ENCODE measurements at regions not wholly inside any gene's neighbourhood (a gene's known extent, or its start where the extent isn't known, plus 50 kb on each side); places are given as distances from the start of the nearest gene placed in this dataset.

DNA sequence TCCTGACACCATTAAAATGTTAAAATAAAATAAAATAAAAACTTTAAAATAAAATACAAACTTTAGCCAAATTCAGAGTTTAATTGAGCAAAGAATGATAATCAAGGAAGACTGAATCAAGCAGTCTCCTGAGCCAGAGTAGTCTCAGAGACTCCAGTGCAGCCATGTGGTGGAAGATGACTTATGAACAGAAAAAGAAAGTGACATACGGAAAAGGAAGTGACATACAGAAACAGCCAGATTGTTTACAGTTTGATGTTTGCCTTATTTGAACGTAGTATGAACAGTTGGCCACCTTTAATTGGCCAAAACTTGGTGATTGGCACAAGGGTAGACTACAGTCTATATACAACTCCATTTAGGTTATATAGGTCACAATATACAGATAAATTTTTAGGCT lies 787.2 kb downstream of the ADCYAP1 start:
- H3K79me1 ChIP-seq (ENCODE audit: low read depth, low read length), result no peaks in the 10 kb centered on the region
- H2BK5ac ChIP-seq (ENCODE audit: low read length), result no peak overlapping the region
- no peak overlapping the region for H2AFZ ChIP-seq (ENCODE audit: low read length)
- H4K91ac ChIP-seq (ENCODE audit: low read depth, low read length, poor library complexity), result no peak overlapping the region
- no peak overlapping the region for H2BK120ac ChIP-seq (ENCODE audit: low read depth, low read length)
- no peaks in the 10 kb centered on the region for H3K4me1 ChIP-seq (ENCODE audit: control insufficient read depth in 2 of 2, insufficient read depth in 1 of 2, low read depth in 1 of 2, low read length in 2 of 2)
- no peak overlapping the region for H3K18ac ChIP-seq (ENCODE audit: low read length)
- WGBS, 2 donors (ENCODE audit: extremely low coverage in 2 of 2, insufficient read length in 2 of 2, insufficient replicate concordance in 1 of 2), result no CpG with 5 or more reads among the region's 2 CpGs
- no peaks in the 10 kb centered on the region for H3K9me3 ChIP-seq (replicated peaks in 1 of 2; ENCODE audit: control insufficient read depth in 2 of 2, insufficient read depth in 1 of 2, low read depth in 1 of 2, low read length in 2 of 2)
- H3K27me3 ChIP-seq (ENCODE audit: control insufficient read depth in 3 of 3, insufficient read depth in 3 of 3, low read depth in 1 of 3, low read length in 3 of 3), result no peaks in the 10 kb centered on the region
- H3K4me3 ChIP-seq (ENCODE audit: low read length in 2 of 2), result no peak overlapping the region
- no peak overlapping the region for H3K4ac ChIP-seq (ENCODE audit: low read length)
- no peaks in the 10 kb centered on the region for H3K36me3 ChIP-seq (replicated peaks in 1 of 2; ENCODE audit: control insufficient read depth in 2 of 2, insufficient read depth in 2 of 2, low read length in 2 of 2)
- H3K9ac ChIP-seq (ENCODE audit: low read depth, low read length, poor library complexity), result no peak overlapping the region
- no peak overlapping the region for H3K23ac ChIP-seq (ENCODE audit: low read depth, low read length, poor library complexity)
- no peak overlapping the region for H2BK12ac ChIP-seq (ENCODE audit: low read length)
- H4K8ac ChIP-seq (ENCODE audit: low read depth, low read length), result no peak overlapping the region
- no peak overlapping the region for H2BK15ac ChIP-seq (ENCODE audit: low read length)
- no peak overlapping the region for H3K27ac ChIP-seq (replicated peaks; ENCODE audit: low read length)
- no peak overlapping the region for H2AK5ac ChIP-seq (ENCODE audit: low read depth, low read length)
- no peak overlapping the region for H3K14ac ChIP-seq (ENCODE audit: low read length)
- H3K4me2 ChIP-seq (ENCODE audit: insufficient read depth, low read length, poor library complexity, severe bottlenecking), result no peak overlapping the region
- DNase-seq (ENCODE audit: low spot score), result no peak

DNA sequence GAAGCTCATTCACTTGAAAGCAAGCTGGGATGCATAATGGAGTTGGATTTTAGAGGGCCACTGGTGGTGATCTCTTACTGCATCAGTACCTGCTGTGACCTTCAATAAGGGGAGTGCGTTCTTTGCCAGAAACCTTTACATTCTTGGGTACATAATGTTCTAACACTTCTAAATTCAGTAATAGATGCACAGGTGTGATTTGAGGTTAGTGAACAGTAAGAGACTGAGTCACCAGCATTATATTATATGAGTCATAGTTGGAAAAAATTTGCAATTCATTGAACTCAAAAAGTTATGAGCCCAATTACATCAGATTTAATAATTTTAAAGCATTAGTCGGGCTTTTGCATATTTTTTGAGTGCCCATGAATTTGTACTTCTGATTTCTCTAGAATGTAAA lies 803.3 kb downstream of the ADCYAP1 start:
- Histone ChIP-seq H3K4me1 (ENCODE audit: control insufficient read depth in 2 of 2, insufficient read depth in 1 of 2, low read depth in 1 of 2, low read length in 2 of 2) (no peaks in the 10 kb centered on the region), H3K23ac (ENCODE audit: low read depth, low read length, poor library complexity) (no peak overlapping the region), H2AFZ (ENCODE audit: low read length) (no peak overlapping the region), H2BK120ac (ENCODE audit: low read depth, low read length) (no peak overlapping the region), H2BK5ac (ENCODE audit: low read length) (no peak overlapping the region), H3K4ac (ENCODE audit: low read length) (no peak overlapping the region), H3K27ac (replicated peaks; ENCODE audit: low read length) (no peak overlapping the region), H3K4me2 (ENCODE audit: insufficient read depth, low read length, poor library complexity, severe bottlenecking) (no peak overlapping the region), H4K8ac (ENCODE audit: low read depth, low read length) (no peak overlapping the region), H3K9me3 (replicated peaks in 1 of 2; ENCODE audit: control insufficient read depth in 2 of 2, insufficient read depth in 1 of 2, low read depth in 1 of 2, low read length in 2 of 2) (no peaks in the 10 kb centered on the region), H2AK5ac (ENCODE audit: low read depth, low read length) (no peak overlapping the region), H3K27me3 (ENCODE audit: control insufficient read depth in 3 of 3, insufficient read depth in 3 of 3, low read depth in 1 of 3, low read length in 3 of 3) (no peaks in the 10 kb centered on the region), H2BK12ac (ENCODE audit: low read length) (no peak overlapping the region), H3K14ac (ENCODE audit: low read length) (no peak overlapping the region), H4K91ac (ENCODE audit: low read depth, low read length, poor library complexity) (no peak overlapping the region), H3K18ac (ENCODE audit: low read length) (no peak overlapping the region), H3K9ac (ENCODE audit: low read depth, low read length, poor library complexity) (no peak overlapping the region), H3K79me1 (ENCODE audit: low read depth, low read length) (no peaks in the 10 kb centered on the region), H3K36me3 (replicated peaks in 1 of 2; ENCODE audit: control insufficient read depth in 2 of 2, insufficient read depth in 2 of 2, low read length in 2 of 2) (no peaks in the 10 kb centered on the region), H3K4me3 (ENCODE audit: low read length in 2 of 2) (no peak overlapping the region), H2BK15ac (ENCODE audit: low read length) (no peak overlapping the region)
- no peak for DNase-seq (ENCODE audit: low spot score)
- WGBS, 2 donors (ENCODE audit: extremely low coverage in 2 of 2, insufficient read length in 2 of 2, insufficient replicate concordance in 1 of 2), result no CpG with 5 or more reads among the region's 2 CpGs

- no peaks in the 10 kb centered on the region for H3K36me3 ChIP-seq (replicated peaks in 1 of 2; ENCODE audit: control insufficient read depth in 2 of 2, insufficient read depth in 2 of 2, low read length in 2 of 2)
These were observed 805.4 kb downstream of the ADCYAP1 start for GRCh38 chr18:1710114-1710513.

GRCh38 chr18:1732143-1732542 lies 827.5 kb downstream of the ADCYAP1 start:
- no peaks in the 10 kb centered on the region for H3K27me3 ChIP-seq (ENCODE audit: control insufficient read depth in 3 of 3, insufficient read depth in 3 of 3, low read depth in 1 of 3, low read length in 3 of 3)
- no peak for DNase-seq (ENCODE audit: low spot score)
- no peak overlapping the region for H2AK5ac ChIP-seq (ENCODE audit: low read depth, low read length)
- H2BK15ac ChIP-seq (ENCODE audit: low read length), result no peak overlapping the region
- H3K4ac ChIP-seq (ENCODE audit: low read length), result no peak overlapping the region
- no peak overlapping the region for H3K9ac ChIP-seq (ENCODE audit: low read depth, low read length, poor library complexity)
- no peaks in the 10 kb centered on the region for H3K36me3 ChIP-seq (replicated peaks in 1 of 2; ENCODE audit: control insufficient read depth in 2 of 2, insufficient read depth in 2 of 2, low read length in 2 of 2)
- H3K4me1 ChIP-seq (ENCODE audit: control insufficient read depth in 2 of 2, insufficient read depth in 1 of 2, low read depth in 1 of 2, low read length in 2 of 2), result no peaks in the 10 kb centered on the region
- H3K14ac ChIP-seq (ENCODE audit: low read length), result no peak overlapping the region
- no peak overlapping the region for H3K23ac ChIP-seq (ENCODE audit: low read depth, low read length, poor library complexity)
- no peak overlapping the region for H2BK120ac ChIP-seq (ENCODE audit: low read depth, low read length)
- H3K9me3 ChIP-seq (replicated peaks in 1 of 2; ENCODE audit: control insufficient read depth in 2 of 2, insufficient read depth in 1 of 2, low read depth in 1 of 2, low read length in 2 of 2), result no peaks in the 10 kb centered on the region
- no peak overlapping the region for H3K18ac ChIP-seq (ENCODE audit: low read length)
- WGBS, 2 donors (ENCODE audit: extremely low coverage in 2 of 2, insufficient read length in 2 of 2, insufficient replicate concordance in 1 of 2), result no CpG with 5 or more reads among the region's 3 CpGs
- no peak overlapping the region for H2BK5ac ChIP-seq (ENCODE audit: low read length)
- H2AFZ ChIP-seq (ENCODE audit: low read length), result no peak overlapping the region
- H3K79me1 ChIP-seq (ENCODE audit: low read depth, low read length), result no peaks in the 10 kb centered on the region
- no peak overlapping the region for H3K4me3 ChIP-seq (ENCODE audit: low read length in 2 of 2)
- H2BK12ac ChIP-seq (ENCODE audit: low read length), result no peak overlapping the region
- H4K91ac ChIP-seq (ENCODE audit: low read depth, low read length, poor library complexity), result no peak overlapping the region
- no peak overlapping the region for H3K27ac ChIP-seq (replicated peaks; ENCODE audit: low read length)
- no peak overlapping the region for H4K8ac ChIP-seq (ENCODE audit: low read depth, low read length)
- H3K4me2 ChIP-seq (ENCODE audit: insufficient read depth, low read length, poor library complexity, severe bottlenecking), result no peak overlapping the region

More at GRCh38 chr18:1710114-1710513, 805.4 kb downstream of the ADCYAP1 start:
- no CpG with 5 or more reads among the region's 3 CpGs for WGBS, 2 donors (ENCODE audit: extremely low coverage in 2 of 2, insufficient read length in 2 of 2, insufficient replicate concordance in 1 of 2)
- no peak overlapping the region for H4K91ac ChIP-seq (ENCODE audit: low read depth, low read length, poor library complexity)
- H3K79me1 ChIP-seq (ENCODE audit: low read depth, low read length), result no peaks in the 10 kb centered on the region
- H2BK15ac ChIP-seq (ENCODE audit: low read length), result no peak overlapping the region
- DNase-seq (ENCODE audit: low spot score), result no peak
- no peak overlapping the region for H2AK5ac ChIP-seq (ENCODE audit: low read depth, low read length)
- no peak overlapping the region for H3K4me3 ChIP-seq (ENCODE audit: low read length in 2 of 2)
- H3K14ac ChIP-seq (ENCODE audit: low read length), result no peak overlapping the region
- H3K27me3 ChIP-seq (ENCODE audit: control insufficient read depth in 3 of 3, insufficient read depth in 3 of 3, low read depth in 1 of 3, low read length in 3 of 3), result no peaks in the 10 kb centered on the region
- no peak overlapping the region for H2AFZ ChIP-seq (ENCODE audit: low read length)
- no peak overlapping the region for H3K27ac ChIP-seq (replicated peaks; ENCODE audit: low read length)
- no peak overlapping the region for H3K18ac ChIP-seq (ENCODE audit: low read length)
- no peak overlapping the region for H2BK12ac ChIP-seq (ENCODE audit: low read length)
- no peaks in the 10 kb centered on the region for H3K9me3 ChIP-seq (replicated peaks in 1 of 2; ENCODE audit: control insufficient read depth in 2 of 2, insufficient read depth in 1 of 2, low read depth in 1 of 2, low read length in 2 of 2)
- no peak overlapping the region for H3K9ac ChIP-seq (ENCODE audit: low read depth, low read length, poor library complexity)
- H3K4ac ChIP-seq (ENCODE audit: low read length), result no peak overlapping the region
- no peaks in the 10 kb centered on the region for H3K4me1 ChIP-seq (ENCODE audit: control insufficient read depth in 2 of 2, insufficient read depth in 1 of 2, low read depth in 1 of 2, low read length in 2 of 2)
- H3K23ac ChIP-seq (ENCODE audit: low read depth, low read length, poor library complexity), result no peak overlapping the region
- no peak overlapping the region for H4K8ac ChIP-seq (ENCODE audit: low read depth, low read length)
- no peak overlapping the region for H2BK5ac ChIP-seq (ENCODE audit: low read length)
- no peak overlapping the region for H3K4me2 ChIP-seq (ENCODE audit: insufficient read depth, low read length, poor library complexity, severe bottlenecking)
- no peak overlapping the region for H2BK120ac ChIP-seq (ENCODE audit: low read depth, low read length)
